ENCODE measurements at regions not wholly inside any gene's neighbourhood (a gene's known extent, or its start where the extent isn't known, plus 50 kb on each side); places are given as distances from the start of the nearest gene placed in this dataset.

DNA sequence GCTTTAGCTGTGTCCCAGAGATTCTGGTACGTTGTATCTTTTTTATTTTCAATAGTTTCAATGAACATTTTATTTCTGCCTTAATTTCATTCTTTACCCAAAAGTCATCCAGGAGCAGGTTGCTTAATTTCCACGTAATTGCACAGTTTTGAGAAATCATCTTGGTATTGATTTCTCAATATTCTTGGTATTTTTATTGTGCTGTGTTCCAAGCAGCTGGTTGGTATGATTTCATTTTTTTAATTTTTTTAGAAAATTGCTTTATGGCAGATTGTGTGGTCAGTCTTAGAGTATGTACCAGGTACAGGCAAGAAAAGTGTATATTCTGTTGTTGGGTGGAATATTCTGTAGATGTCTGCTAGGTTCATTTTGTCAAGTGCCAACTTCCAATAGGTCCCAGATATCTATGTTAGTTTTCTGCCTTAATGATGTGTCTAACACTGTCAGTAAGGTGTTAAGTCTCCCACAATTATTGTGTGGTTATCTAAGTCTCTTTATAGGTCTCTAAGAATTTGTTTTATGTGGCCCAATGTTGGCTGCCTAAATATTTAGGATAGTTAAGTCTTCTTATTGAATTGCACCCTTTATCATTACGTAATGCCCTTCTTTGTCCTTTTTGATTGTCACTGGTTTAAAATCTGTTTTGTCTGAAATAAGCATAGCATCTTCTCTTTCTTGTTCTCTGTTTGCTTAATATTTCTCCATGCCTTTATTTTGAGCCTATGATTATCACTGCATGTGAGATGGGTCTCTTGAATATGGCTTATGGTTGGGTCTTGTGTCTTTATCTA lies 366.9 kb upstream of the IRAK1BP1 start:
- Histone ChIP-seq H3K4me3 (ENCODE audit: low read depth, low read length) (no peak overlapping the region), H3K79me2 (ENCODE audit: control insufficient read depth, insufficient read depth, low read length, unreplicated experiment) (no peaks in the 10 kb centered on the region), H3K36me3 (ENCODE audit: insufficient read depth, low read length) (no peaks in the 10 kb centered on the region), H3K27ac (ENCODE audit: low read depth, low read length) (no peak overlapping the region), H3K4me1 (ENCODE audit: control insufficient read depth, insufficient read depth, low read length, unreplicated experiment) (no peaks in the 10 kb centered on the region), H3K27me3 (ENCODE audit: insufficient read depth, low read length) (no peaks in the 10 kb centered on the region), H2AFZ (ENCODE audit: low read length, unreplicated experiment) (no peak overlapping the region)

DNA sequence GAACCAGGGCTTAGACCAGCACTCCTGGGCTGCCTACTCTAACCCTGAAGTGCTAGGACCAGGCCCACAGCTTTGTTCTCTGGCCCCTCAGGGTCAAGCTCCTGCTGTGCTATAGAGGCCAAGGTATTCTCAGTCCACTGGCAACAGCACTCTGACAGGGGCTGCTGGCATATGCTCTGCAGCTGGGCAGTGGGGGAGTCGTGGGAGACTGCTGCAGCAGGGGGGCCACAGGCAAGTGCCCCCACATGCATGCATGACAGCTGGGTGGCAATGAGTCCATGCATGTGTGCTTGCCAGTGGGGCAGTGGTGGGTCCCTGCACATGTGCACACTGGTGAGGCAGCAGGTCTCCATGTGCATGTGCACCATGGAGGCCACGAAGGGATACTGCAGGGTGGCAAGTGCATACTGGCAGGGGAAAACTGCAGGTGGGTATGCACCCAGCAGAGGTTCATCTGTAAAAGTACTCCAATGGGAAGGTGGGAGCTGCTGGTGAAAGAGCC lies 364.9 kb upstream of the IRAK1BP1 start:
- Histone ChIP-seq H3K27ac (ENCODE audit: low read depth, low read length) (no peak overlapping the region), H2AFZ (ENCODE audit: low read length, unreplicated experiment) (no peak overlapping the region), H3K4me3 (ENCODE audit: low read depth, low read length) (no peak overlapping the region), H3K36me3 (ENCODE audit: insufficient read depth, low read length) (no peaks in the 10 kb centered on the region; the same call in 1 of the 2 replicates), H3K79me2 (ENCODE audit: control insufficient read depth, insufficient read depth, low read length, unreplicated experiment) (no peaks in the 10 kb centered on the region), H3K27me3 (ENCODE audit: insufficient read depth, low read length) (no peaks in the 10 kb centered on the region), H3K4me1 (ENCODE audit: control insufficient read depth, insufficient read depth, low read length, unreplicated experiment) (no peaks in the 10 kb centered on the region)

DNA sequence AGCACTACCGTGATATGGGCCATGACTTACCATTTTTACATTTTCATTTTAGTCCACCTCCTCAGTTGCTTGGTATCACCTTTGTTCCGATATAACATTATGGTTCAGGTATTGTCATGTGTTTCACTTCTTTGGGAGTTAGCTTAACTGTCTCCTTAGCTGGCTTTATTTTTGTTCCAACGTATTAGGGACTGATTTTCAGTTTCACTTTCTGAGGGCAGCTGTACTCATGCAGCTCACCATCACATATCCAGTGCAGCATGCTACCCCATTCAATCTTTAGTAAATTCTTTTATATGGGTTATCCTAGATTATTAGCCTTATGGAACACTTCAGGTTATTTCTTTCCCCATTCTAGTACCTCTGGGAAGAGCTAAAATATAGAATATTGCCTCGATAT lies 362.2 kb upstream of the IRAK1BP1 start:
- Histone ChIP-seq H2AFZ (ENCODE audit: low read length, unreplicated experiment) (peak overlapping the region; percentile 90), H3K27ac (ENCODE audit: low read depth, low read length) (no peak overlapping the region), H3K4me3 (ENCODE audit: low read depth, low read length) (peak overlapping the region; percentile 64), H3K79me2 (ENCODE audit: control insufficient read depth, insufficient read depth, low read length, unreplicated experiment) (no peaks in the 10 kb centered on the region), H3K4me1 (ENCODE audit: control insufficient read depth, insufficient read depth, low read length, unreplicated experiment) (no peaks in the 10 kb centered on the region), H3K36me3 (ENCODE audit: insufficient read depth, low read length) (no peaks in the 10 kb centered on the region; the same call in 1 of the 2 replicates), H3K27me3 (ENCODE audit: insufficient read depth, low read length) (no peaks in the 10 kb centered on the region)

DNA sequence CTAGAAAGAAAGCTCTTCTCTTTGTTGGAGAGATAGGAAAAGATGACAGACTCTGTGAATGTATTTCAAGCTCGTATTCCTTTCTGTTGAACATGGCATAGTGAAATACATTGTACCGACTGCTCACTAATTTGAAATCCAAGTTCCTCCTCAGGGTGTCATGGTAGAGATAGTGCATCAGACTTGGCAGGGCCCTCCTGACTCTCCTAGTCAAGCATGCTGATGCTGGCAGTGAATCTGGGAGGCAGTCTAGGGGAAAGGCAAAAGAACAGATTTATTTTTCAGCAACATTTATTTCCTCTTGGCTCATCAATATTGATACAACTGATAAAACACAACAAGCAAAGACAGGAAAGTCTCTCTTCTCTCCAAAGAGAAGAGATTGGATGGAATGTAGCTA lies 356.3 kb upstream of the IRAK1BP1 start:
- H3K36me3 ChIP-seq (ENCODE audit: insufficient read depth, low read length) = no peaks in the 10 kb centered on the region; the same call in 1 of the 2 replicates
- H3K27me3 ChIP-seq (ENCODE audit: insufficient read depth, low read length) = no peaks in the 10 kb centered on the region
- no peak overlapping the region for H3K27ac ChIP-seq (ENCODE audit: low read depth, low read length)
- H3K79me2 ChIP-seq (ENCODE audit: control insufficient read depth, insufficient read depth, low read length, unreplicated experiment) = no peaks in the 10 kb centered on the region
- H3K4me3 ChIP-seq (ENCODE audit: low read depth, low read length) = no peak overlapping the region
- H3K4me1 ChIP-seq (ENCODE audit: control insufficient read depth, insufficient read depth, low read length, unreplicated experiment) = no peaks in the 10 kb centered on the region
- H2AFZ ChIP-seq (ENCODE audit: low read length, unreplicated experiment) = no peak overlapping the region

DNA sequence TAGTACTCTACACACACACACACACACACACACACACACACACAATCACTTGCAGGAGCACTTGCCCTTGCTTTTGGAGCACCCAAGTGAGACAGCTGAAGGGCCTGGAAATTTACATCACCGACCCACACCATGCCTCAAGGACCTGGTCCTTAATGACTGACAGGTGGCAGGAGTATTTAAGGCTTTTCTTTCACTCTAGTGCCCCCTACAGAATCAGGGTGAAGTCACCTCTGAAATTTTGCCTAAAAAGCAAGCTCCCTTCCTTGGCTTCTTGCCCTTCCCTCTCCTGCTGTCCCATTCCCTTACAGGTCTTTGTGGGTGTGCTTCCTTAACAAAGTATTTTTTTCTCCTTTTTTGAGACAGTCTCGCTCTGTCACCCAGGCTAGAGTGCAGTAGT lies 353.5 kb upstream of the IRAK1BP1 start:
- Histone ChIP-seq H3K36me3 (ENCODE audit: insufficient read depth, low read length) (no peaks in the 10 kb centered on the region), H3K27me3 (ENCODE audit: insufficient read depth, low read length) (no peaks in the 10 kb centered on the region), H3K79me2 (ENCODE audit: control insufficient read depth, insufficient read depth, low read length, unreplicated experiment) (no peaks in the 10 kb centered on the region), H3K4me3 (ENCODE audit: low read depth, low read length) (no peak overlapping the region), H3K4me1 (ENCODE audit: control insufficient read depth, insufficient read depth, low read length, unreplicated experiment) (no peaks in the 10 kb centered on the region), H2AFZ (ENCODE audit: low read length, unreplicated experiment) (no peak overlapping the region), H3K27ac (ENCODE audit: low read depth, low read length) (no peak overlapping the region)

DNA sequence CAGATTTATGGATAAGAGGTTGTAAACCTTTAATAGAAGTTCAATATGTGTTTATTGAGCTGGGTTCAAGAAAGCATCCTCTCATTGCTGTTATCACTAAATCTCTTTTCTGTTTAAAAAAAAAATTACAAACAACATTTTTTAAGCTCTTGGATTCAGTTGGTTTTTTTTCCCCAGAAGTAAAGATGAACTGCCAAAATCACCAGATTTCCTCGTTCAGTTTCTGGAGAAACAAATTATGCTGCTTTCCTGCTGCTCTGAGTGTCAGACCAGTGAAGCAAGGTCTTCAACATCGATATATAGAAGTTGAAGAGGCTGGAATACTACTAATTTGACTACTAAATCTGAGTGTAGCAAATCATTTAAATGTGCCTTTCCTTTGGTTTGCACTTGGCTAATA lies 352.1 kb upstream of the IRAK1BP1 start:
- no peaks in the 10 kb centered on the region for H3K27me3 ChIP-seq (ENCODE audit: insufficient read depth, low read length)
- H3K4me1 ChIP-seq (ENCODE audit: control insufficient read depth, insufficient read depth, low read length, unreplicated experiment) = no peaks in the 10 kb centered on the region
- no peaks in the 10 kb centered on the region for H3K36me3 ChIP-seq (ENCODE audit: insufficient read depth, low read length)
- H3K4me3 ChIP-seq (ENCODE audit: low read depth, low read length) = no peak overlapping the region
- H2AFZ ChIP-seq (ENCODE audit: low read length, unreplicated experiment) = no peak overlapping the region
- H3K79me2 ChIP-seq (ENCODE audit: control insufficient read depth, insufficient read depth, low read length, unreplicated experiment) = no peaks in the 10 kb centered on the region
- no peak overlapping the region for H3K27ac ChIP-seq (ENCODE audit: low read depth, low read length)

DNA sequence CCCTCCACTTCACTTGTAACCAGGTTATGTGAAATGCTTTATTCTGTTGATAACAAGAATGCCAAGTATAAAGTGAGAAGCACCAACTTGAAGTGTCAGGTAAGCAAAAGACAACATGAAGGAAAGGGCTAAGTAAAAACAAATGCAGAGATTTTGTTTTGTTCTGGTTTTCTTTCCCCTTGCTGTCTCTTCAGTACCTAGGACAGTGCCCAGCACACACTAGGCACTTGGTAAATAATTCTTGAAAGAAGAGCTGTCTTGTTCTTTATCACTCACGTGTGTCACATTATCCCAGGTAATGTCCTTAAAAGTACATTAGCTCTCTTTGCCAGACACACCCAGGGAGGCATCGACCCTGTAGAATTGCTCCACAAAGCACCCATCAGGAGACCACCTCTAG lies 350.0 kb upstream of the IRAK1BP1 start:
- Histone ChIP-seq H3K4me1 (ENCODE audit: control insufficient read depth, insufficient read depth, low read length, unreplicated experiment) (no peaks in the 10 kb centered on the region), H3K4me3 (ENCODE audit: low read depth, low read length) (no peak overlapping the region), H3K27me3 (ENCODE audit: insufficient read depth, low read length) (no peaks in the 10 kb centered on the region), H3K79me2 (ENCODE audit: control insufficient read depth, insufficient read depth, low read length, unreplicated experiment) (no peaks in the 10 kb centered on the region), H3K36me3 (ENCODE audit: insufficient read depth, low read length) (no peaks in the 10 kb centered on the region), H2AFZ (ENCODE audit: low read length, unreplicated experiment) (no peak overlapping the region), H3K27ac (ENCODE audit: low read depth, low read length) (no peak overlapping the region)

DNA sequence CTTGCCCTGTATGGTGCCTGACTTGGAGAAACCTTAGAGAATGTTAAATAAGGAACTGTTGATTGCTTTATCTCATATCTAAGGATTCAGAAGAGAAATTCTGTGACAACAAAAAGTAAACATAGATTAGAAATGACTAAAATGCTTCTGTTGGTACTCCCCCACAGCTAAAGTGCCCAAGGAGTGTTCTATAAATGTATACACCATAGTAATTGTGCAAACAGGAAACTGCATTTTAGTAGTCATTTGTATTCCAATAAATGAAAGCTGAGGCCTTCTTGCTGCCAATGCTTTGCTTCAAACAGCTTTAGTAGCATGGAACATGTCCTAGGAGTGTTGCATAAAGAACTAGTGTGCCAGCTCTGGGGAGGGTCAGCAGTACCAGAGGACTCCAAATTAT lies 343.7 kb upstream of the IRAK1BP1 start:
- H3K27ac ChIP-seq (ENCODE audit: low read depth, low read length) = no peak overlapping the region
- H3K4me1 ChIP-seq (ENCODE audit: control insufficient read depth, insufficient read depth, low read length, unreplicated experiment) = peaks cover 4% of the 10 kb centered on the region
- no peaks in the 10 kb centered on the region for H3K36me3 ChIP-seq (ENCODE audit: insufficient read depth, low read length)
- H2AFZ ChIP-seq (ENCODE audit: low read length, unreplicated experiment) = no peak overlapping the region
- no peaks in the 10 kb centered on the region for H3K79me2 ChIP-seq (ENCODE audit: control insufficient read depth, insufficient read depth, low read length, unreplicated experiment)
- H3K27me3 ChIP-seq (ENCODE audit: insufficient read depth, low read length) = no peaks in the 10 kb centered on the region
- H3K4me3 ChIP-seq (ENCODE audit: low read depth, low read length) = no peak overlapping the region

DNA sequence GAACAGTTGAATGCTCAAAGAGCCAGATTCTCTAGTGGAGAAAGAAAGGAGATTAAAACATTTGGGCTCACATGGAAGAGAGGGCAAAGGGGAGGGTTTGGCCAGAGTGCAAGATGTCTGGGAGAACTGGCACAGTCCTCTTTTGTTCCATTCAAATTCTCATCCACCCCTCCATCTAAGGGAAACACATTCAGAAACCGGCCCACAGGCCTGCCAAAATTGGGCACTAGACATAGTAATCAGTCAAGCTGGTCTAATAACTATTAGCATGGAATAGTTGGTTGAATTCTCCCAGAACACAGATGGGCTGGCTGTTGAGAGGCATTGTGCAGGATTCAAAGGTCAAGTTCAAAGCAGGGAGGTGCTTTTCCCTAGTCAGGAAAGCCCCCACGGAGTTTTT lies 341.4 kb upstream of the IRAK1BP1 start:
- no peak overlapping the region for H2AFZ ChIP-seq (ENCODE audit: low read length, unreplicated experiment)

DNA sequence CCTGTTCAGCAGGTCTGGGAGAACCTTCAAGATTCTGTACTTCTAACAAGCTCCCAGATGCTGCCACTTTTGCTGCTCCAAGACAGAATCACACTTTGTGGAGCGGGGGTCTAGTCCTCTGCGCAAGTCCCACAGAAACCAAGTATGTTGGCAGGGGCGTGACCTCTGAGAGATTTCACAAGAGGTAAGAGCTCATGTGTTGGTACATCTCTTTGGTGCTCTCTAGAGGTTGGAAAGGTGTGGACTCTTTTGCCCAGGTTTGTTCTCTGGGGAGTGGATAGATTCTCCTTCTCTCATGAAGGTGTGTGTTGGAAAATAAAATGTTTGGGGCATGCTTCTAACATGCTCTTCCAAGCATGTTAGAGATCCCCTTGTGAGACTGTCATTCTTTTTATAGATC lies 340.9 kb upstream of the IRAK1BP1 start:
- peaks cover 4% of the 10 kb centered on the region for H3K4me1 ChIP-seq (ENCODE audit: control insufficient read depth, insufficient read depth, low read length, unreplicated experiment)
- no peaks in the 10 kb centered on the region for H3K36me3 ChIP-seq (ENCODE audit: insufficient read depth, low read length)
- no peaks in the 10 kb centered on the region for H3K79me2 ChIP-seq (ENCODE audit: control insufficient read depth, insufficient read depth, low read length, unreplicated experiment)
- no peak overlapping the region for H3K4me3 ChIP-seq (ENCODE audit: low read depth, low read length)
- H3K27ac ChIP-seq (ENCODE audit: low read depth, low read length) = no peak overlapping the region
- no peak overlapping the region for H2AFZ ChIP-seq (ENCODE audit: low read length, unreplicated experiment)
- no peaks in the 10 kb centered on the region for H3K27me3 ChIP-seq (ENCODE audit: insufficient read depth, low read length)

More for the DNA sequence above, 341.4 kb upstream of the IRAK1BP1 start:
- Histone ChIP-seq H3K4me1 (ENCODE audit: control insufficient read depth, insufficient read depth, low read length, unreplicated experiment) (peaks cover 4% of the 10 kb centered on the region), H3K4me3 (ENCODE audit: low read depth, low read length) (no peak overlapping the region), H3K36me3 (ENCODE audit: insufficient read depth, low read length) (no peaks in the 10 kb centered on the region), H3K79me2 (ENCODE audit: control insufficient read depth, insufficient read depth, low read length, unreplicated experiment) (no peaks in the 10 kb centered on the region), H3K27ac (ENCODE audit: low read depth, low read length) (no peak overlapping the region), H3K27me3 (ENCODE audit: insufficient read depth, low read length) (no peaks in the 10 kb centered on the region)

DNA sequence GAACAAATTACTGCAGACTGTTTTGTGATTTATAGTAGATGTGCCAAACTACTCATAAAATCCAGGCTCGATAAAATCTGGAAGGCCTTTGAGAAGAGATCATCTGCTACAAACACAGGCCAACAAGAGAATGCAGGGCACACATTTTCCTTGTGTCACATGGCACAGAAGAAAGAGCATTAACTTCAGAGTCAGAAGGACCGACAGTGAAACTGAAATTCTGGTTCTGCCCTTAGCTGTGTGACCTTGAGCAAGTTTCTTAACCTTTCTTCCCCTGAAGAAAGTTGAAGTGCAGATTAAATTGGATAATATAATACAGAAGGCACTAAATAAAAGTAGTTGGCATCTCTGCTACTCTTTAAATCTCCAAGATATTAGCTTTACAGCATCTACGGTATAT lies 338.4 kb upstream of the IRAK1BP1 start:
- no peaks in the 10 kb centered on the region for H3K27me3 ChIP-seq (ENCODE audit: insufficient read depth, low read length)
- peaks cover 9% of the 10 kb centered on the region for H3K4me1 ChIP-seq (ENCODE audit: control insufficient read depth, insufficient read depth, low read length, unreplicated experiment)
- H3K4me3 ChIP-seq (ENCODE audit: low read depth, low read length) = no peak overlapping the region
- H3K79me2 ChIP-seq (ENCODE audit: control insufficient read depth, insufficient read depth, low read length, unreplicated experiment) = no peaks in the 10 kb centered on the region
- no peak overlapping the region for H3K27ac ChIP-seq (ENCODE audit: low read depth, low read length)
- H2AFZ ChIP-seq (ENCODE audit: low read length, unreplicated experiment) = no peak overlapping the region
- no peaks in the 10 kb centered on the region for H3K36me3 ChIP-seq (ENCODE audit: insufficient read depth, low read length)
